GM19324 (cell line): ENCODE measurements at regions not wholly inside any gene's neighbourhood (a gene's known extent, or its start where the extent isn't known, plus 50 kb on each side); places are given as distances from the start of the nearest gene placed in this dataset.
"Not testable (repeated sequence)": the region's sequence is repeated elsewhere in the genome, so short reads cannot be mapped to it uniquely, and the experiment has no call there.

Experiments
- ATAC-seq: cut with Tn5 transposase; IDR thresholded peaks from one replicate; pipeline ENCODE4 v1.9.1; 2021; ENCODE audit warnings: mild to moderate bottlenecking, moderate library complexity; ENCODE audit not compliant: unreplicated experiment, low FRiP score

GRCh38 chr16:18263046-18263445 lies 73.5 kb downstream of the NPIPA8 start:
- ATAC-seq: not testable (repeated sequence)

- not testable (repeated sequence) for ATAC-seq
These were observed 74.7 kb downstream of the NPIPA8 start for GRCh38 chr16:18261848-18262247.

GRCh38 chr16:18259496-18260176 lies 76.9 kb downstream of the NPIPA8 start:
- not testable (repeated sequence) for ATAC-seq

- not testable (repeated sequence) for ATAC-seq
These were observed 83.6 kb downstream of the NPIPA8 start for GRCh38 chr16:18252943-18253342.

- ATAC-seq: not testable (repeated sequence)
These were observed 106.0 kb downstream of the NPIPA8 start for GRCh38 chr16:18230505-18230904.

- not testable (repeated sequence) for ATAC-seq
These were observed 114.2 kb downstream of the NPIPA8 start for GRCh38 chr16:18222054-18223009.

GRCh38 chr16:18217741-18218140 lies 118.8 kb downstream of the NPIPA8 start:
- ATAC-seq: not testable (repeated sequence)

- ATAC-seq: not testable (repeated sequence)
These were observed 119.7 kb downstream of the NPIPA8 start for GRCh38 chr16:18216814-18217213.

- not testable (repeated sequence) for ATAC-seq
These were observed 122.7 kb downstream of the NPIPA8 start for GRCh38 chr16:18213810-18214209.

GRCh38 chr16:18211505-18211904 lies 125.0 kb downstream of the NPIPA8 start:
- ATAC-seq: not testable (repeated sequence)

- not testable (repeated sequence) for ATAC-seq
These were observed 131.8 kb downstream of the NPIPA8 start for GRCh38 chr16:18204786-18205185.

GRCh38 chr16:18204309-18204708 lies 132.2 kb downstream of the NPIPA8 start:
- ATAC-seq: not testable (repeated sequence)

GRCh38 chr16:18201511-18201910 lies 135.0 kb downstream of the NPIPA8 start:
- not testable (repeated sequence) for ATAC-seq

GRCh38 chr16:18192389-18192788 lies 144.1 kb downstream of the NPIPA8 start:
- not testable (repeated sequence) for ATAC-seq

- not testable (repeated sequence) for ATAC-seq
These were observed 146.4 kb downstream of the NPIPA8 start for GRCh38 chr16:18190179-18190578.

- ATAC-seq: not testable (repeated sequence)
These were observed 151.8 kb downstream of the NPIPA8 start for GRCh38 chr16:18184755-18185154.

GRCh38 chr16:18181028-18181427 lies 155.5 kb downstream of the NPIPA8 start:
- not testable (repeated sequence) for ATAC-seq

- not testable (repeated sequence) for ATAC-seq
These were observed 162.5 kb downstream of the NPIPA8 start for GRCh38 chr16:18173945-18174497.

GRCh38 chr16:18162293-18162692 lies 174.2 kb downstream of the NPIPA8 start:
- not testable (repeated sequence) for ATAC-seq

- not testable (repeated sequence) for ATAC-seq
These were observed 175.3 kb downstream of the NPIPA8 start for GRCh38 chr16:18161224-18161623.

GRCh38 chr16:18159185-18159584 lies 177.4 kb downstream of the NPIPA8 start:
- ATAC-seq: not testable (repeated sequence)
